Panc1 (cell line): ENCODE measurements at regions not wholly inside any gene's neighbourhood (a gene's known extent, or its start where the extent isn't known, plus 50 kb on each side); places are given as distances from the start of the nearest gene placed in this dataset.

Experiments used
- ATAC-seq: fragments of 200-7000 bp; cut with Tn5 transposase; 2 replicates; pipeline ENCODE4 v1.9.1; 2020; ENCODE audit warnings: mild to moderate bottlenecking, moderate library complexity
- BruUV-seq: library from RNA; stranded (reverse); fragments of 400-500 nt; replicated peaks from 2 replicates; lab custom pipeline; 2021; lab: Mats Ljungman, UMichigan
- CTCF ChIA-PET: fragments of 300-600 bp; sonication (Branson Sonifier 250); formaldehyde crosslinking; loops from one replicate; lab custom pipeline; 2022; ENCODE audit warnings: antibody characterized with exemption; lab: Charles Lee
- POLR2A ChIA-PET: fragments of 300-600 bp; sonication (Branson Sonifier 250); formaldehyde crosslinking; loops from one replicate; lab custom pipeline; 2022; ENCODE audit warnings: antibody characterized with exemption; lab: Charles Lee
- DNase-seq: peaks from one replicate; pipeline ENCODE4 v3.0.0-alpha.2; 2010; ENCODE audit warnings: low read depth, low spot score
- H3K27ac ChIP-seq: 2 replicates; pipeline ENCODE4 v1.5.1; 2011; ENCODE audit warnings: mild to moderate bottlenecking, low read length, inconsistent platforms
- H3K27me3 ChIP-seq: fragments of 200-500 bp; sonication (Bioruptor generic); 2 replicates; pipeline ENCODE4 v1.6.0; 2014; ENCODE audit warnings: low read length, inconsistent platforms; ENCODE audit not compliant: control insufficient read depth, insufficient read depth
- H3K36me3 ChIP-seq: fragments of 200-500 bp; sonication (Bioruptor generic); 2 replicates; pipeline ENCODE4 v1.5.1; 2014; ENCODE audit warnings: inconsistent platforms, mild to moderate bottlenecking, low read length, moderate library complexity; ENCODE audit not compliant: control insufficient read depth, insufficient read depth
- H3K4me1 ChIP-seq: 2 replicates; pipeline ENCODE4 v1.5.1; 2011; ENCODE audit warnings: inconsistent platforms, mild to moderate bottlenecking, low read length, moderate library complexity; ENCODE audit not compliant: control insufficient read depth, insufficient read depth
- H3K4me3 ChIP-seq, 2 experiments: 2 replicates each; pipeline ENCODE4 v1.5.1; 2011 to 2012; ENCODE audit warnings: low read depth in 2 of 2, low read length in 2 of 2, mild to moderate bottlenecking in 2 of 2, inconsistent platforms in 1 of 2, moderate library complexity in 1 of 2
- H3K9me3 ChIP-seq: fragments of 200-500 bp; sonication (Bioruptor generic); 2 replicates; pipeline ENCODE4 v1.5.1; 2014; ENCODE audit warnings: low read depth, mild to moderate bottlenecking, inconsistent platforms, low read length, moderate library complexity; ENCODE audit not compliant: control insufficient read depth, insufficient read depth
- POLR2AphosphoS5 ChIP-seq: IDR thresholded peaks from 2 replicates; pipeline ENCODE4 v1.6.1; 2012; ENCODE audit warnings: mild to moderate bottlenecking, low read depth, low read length, moderate library complexity
- SIN3A ChIP-seq: IDR thresholded peaks from 2 replicates; pipeline ENCODE4 v1.6.1; 2012; ENCODE audit warnings: low read depth, mild to moderate bottlenecking, low read length, moderate library complexity, borderline replicate concordance; ENCODE audit not compliant: insufficient read depth
- TCF7L2 ChIP-seq: IDR thresholded peaks from 2 replicates; pipeline ENCODE4 v1.6.1; 2011; ENCODE audit warnings: mild to moderate bottlenecking, low read depth, low read length, inconsistent platforms
- in situ Hi-C: cut with HindIII; loops from 2 replicates; pipeline ENCODE4 v1.10.0; 2016; ENCODE audit warnings: low sequenced_read_pairs, low pct_unique_long_range_greater_than_20kb
- intact Hi-C: fragments of 100-400 bp; cut with micrococcal nuclease; formaldehyde crosslinking; loops from one replicate; pipeline ENCODE4 v1.10.0; 2022; ENCODE audit not compliant: unreplicated experiment
- TF ChIP-seq, protein P1 (sequence below), 2 experiments: IDR thresholded peaks; 2 replicates each; pipeline ENCODE4 v1.6.1; 2011 to 2012; ENCODE audit warnings: low read depth in 2 of 2, control low read depth in 1 of 2, low read length in 1 of 2, mild to moderate bottlenecking in 1 of 2, moderate library complexity in 1 of 2; ENCODE audit not compliant: insufficient read depth in 1 of 2
- TF ChIP-seq, protein P2 (sequence below): fragments of 450-650 bp; IDR thresholded peaks from 2 replicates; pipeline ENCODE4 v1.5.1; 2017; ENCODE audit warnings: mild to moderate bottlenecking

DNA sequence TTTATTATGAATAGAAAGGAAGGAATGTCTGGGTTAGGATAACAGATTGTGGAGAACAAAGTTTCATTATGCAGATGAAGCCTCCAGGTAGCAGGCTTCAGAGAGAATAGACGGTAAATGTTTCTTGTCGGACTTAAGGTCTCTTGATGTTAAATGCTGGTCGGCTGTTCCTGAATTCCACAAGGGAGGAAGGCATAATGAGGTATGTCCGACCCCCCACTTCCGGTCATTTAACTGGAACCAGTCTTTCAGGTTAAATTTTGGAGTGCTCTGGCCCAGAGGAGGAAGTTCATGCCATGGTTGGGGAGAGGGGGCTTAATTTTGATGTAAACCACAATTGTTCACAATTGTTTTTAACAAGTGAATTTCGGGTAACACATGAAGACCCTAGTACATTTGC lies 158.1 kb upstream of the VCX3A start:
- TF ChIP-seq SIN3A: no peak
- no peak for TF ChIP-seq POLR2AphosphoS5
- TF ChIP-seq, protein P1, sequence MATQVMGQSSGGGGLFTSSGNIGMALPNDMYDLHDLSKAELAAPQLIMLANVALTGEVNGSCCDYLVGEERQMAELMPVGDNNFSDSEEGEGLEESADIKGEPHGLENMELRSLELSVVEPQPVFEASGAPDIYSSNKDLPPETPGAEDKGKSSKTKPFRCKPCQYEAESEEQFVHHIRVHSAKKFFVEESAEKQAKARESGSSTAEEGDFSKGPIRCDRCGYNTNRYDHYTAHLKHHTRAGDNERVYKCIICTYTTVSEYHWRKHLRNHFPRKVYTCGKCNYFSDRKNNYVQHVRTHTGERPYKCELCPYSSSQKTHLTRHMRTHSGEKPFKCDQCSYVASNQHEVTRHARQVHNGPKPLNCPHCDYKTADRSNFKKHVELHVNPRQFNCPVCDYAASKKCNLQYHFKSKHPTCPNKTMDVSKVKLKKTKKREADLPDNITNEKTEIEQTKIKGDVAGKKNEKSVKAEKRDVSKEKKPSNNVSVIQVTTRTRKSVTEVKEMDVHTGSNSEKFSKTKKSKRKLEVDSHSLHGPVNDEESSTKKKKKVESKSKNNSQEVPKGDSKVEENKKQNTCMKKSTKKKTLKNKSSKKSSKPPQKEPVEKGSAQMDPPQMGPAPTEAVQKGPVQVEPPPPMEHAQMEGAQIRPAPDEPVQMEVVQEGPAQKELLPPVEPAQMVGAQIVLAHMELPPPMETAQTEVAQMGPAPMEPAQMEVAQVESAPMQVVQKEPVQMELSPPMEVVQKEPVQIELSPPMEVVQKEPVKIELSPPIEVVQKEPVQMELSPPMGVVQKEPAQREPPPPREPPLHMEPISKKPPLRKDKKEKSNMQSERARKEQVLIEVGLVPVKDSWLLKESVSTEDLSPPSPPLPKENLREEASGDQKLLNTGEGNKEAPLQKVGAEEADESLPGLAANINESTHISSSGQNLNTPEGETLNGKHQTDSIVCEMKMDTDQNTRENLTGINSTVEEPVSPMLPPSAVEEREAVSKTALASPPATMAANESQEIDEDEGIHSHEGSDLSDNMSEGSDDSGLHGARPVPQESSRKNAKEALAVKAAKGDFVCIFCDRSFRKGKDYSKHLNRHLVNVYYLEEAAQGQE (IDR thresholded peaks at IDR 0.05; ENCODE audit: insufficient read depth in 1 of 2, low read depth in 2 of 2, low read length in 1 of 2): no peak
- no peak for TF ChIP-seq TCF7L2
- TF ChIP-seq, protein P2, sequence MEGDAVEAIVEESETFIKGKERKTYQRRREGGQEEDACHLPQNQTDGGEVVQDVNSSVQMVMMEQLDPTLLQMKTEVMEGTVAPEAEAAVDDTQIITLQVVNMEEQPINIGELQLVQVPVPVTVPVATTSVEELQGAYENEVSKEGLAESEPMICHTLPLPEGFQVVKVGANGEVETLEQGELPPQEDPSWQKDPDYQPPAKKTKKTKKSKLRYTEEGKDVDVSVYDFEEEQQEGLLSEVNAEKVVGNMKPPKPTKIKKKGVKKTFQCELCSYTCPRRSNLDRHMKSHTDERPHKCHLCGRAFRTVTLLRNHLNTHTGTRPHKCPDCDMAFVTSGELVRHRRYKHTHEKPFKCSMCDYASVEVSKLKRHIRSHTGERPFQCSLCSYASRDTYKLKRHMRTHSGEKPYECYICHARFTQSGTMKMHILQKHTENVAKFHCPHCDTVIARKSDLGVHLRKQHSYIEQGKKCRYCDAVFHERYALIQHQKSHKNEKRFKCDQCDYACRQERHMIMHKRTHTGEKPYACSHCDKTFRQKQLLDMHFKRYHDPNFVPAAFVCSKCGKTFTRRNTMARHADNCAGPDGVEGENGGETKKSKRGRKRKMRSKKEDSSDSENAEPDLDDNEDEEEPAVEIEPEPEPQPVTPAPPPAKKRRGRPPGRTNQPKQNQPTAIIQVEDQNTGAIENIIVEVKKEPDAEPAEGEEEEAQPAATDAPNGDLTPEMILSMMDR: no peak
- no peaks in the 10 kb centered on the region for H3K9me3 ChIP-seq
- CTCF ChIA-PET: no interaction called here
- DNase-seq: no peak
- POLR2A ChIA-PET: no interaction called here
- in situ Hi-C loops (no loop called here), intact Hi-C loops (no loop called here)
- no peaks in the 10 kb centered on the region for H3K27me3 ChIP-seq
- H3K4me3 ChIP-seq: no peak overlapping the region
- H3K27ac ChIP-seq: no peak overlapping the region
- ATAC-seq: no peak
- H3K36me3 ChIP-seq: no peaks in the 10 kb centered on the region
- H3K4me1 ChIP-seq: no peaks in the 10 kb centered on the region
- no TSS peak for BruUV-seq

DNA sequence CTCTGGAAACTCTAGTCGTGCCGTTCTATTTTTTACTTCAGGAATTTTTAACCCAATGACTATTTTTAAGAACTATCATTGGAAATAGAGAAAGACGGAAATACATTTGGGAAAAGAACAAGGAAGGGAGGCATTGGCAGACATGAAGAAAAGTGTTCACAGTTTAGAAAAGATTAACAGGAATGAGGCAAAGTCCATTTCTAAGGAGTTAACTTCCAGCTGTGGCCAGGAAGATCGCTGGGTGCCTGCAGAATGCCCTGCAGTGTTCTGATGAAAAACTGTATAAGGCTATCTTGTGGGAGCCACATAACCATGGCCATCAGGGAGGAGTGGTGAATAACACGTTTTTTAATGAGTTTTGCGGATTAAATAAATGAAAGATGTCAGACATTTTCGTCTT lies 150.6 kb upstream of the VCX3A start:
- no peak for ATAC-seq
- Histone ChIP-seq H3K36me3 (no peaks in the 10 kb centered on the region), H3K4me1 (no peaks in the 10 kb centered on the region), H3K4me3 (no peak overlapping the region), H3K27me3 (no peaks in the 10 kb centered on the region), H3K27ac (no peak overlapping the region), H3K9me3 (no peaks in the 10 kb centered on the region)
- TF ChIP-seq SIN3A (no peak), TCF7L2 (no peak), POLR2AphosphoS5 (no peak)
- TF ChIP-seq, protein P1 (IDR thresholded peaks at IDR 0.05; ENCODE audit: insufficient read depth in 1 of 2, low read depth in 2 of 2, low read length in 1 of 2): no peak
- TF ChIP-seq, protein P2: no peak
- DNase-seq: no peak
- ChIA-PET CTCF (no interaction called here), POLR2A (no interaction called here)
- intact Hi-C loops: no loop called here
- in situ Hi-C loops: no loop called here
- BruUV-seq: no TSS peak
